ENCODE measurements at regions not wholly inside any gene's neighbourhood (a gene's known extent, or its start where the extent isn't known, plus 50 kb on each side); places are given as distances from the start of the nearest gene placed in this dataset.

DNA sequence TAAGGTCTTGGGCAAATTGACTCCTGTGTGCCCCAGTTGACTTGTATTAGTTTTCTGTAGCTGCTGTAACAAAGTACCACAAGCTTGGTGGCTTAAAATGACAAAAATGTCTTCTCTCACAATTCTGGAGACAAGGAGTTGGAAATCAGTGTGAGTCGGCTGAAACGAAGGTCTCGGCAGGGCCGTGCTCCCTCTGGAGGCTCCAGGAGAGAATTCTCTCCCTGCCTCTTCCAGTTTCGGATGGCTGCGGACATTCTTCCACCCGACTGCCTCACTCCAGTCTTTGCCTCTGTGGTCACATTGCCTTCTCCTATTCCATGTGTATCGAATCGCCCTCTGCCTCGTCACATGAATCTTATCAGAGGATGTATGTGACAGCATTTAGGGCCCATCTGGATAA lies 66.0 kb upstream of the PHOX2B start:
- TF ChIP-seq, protein P1, sequence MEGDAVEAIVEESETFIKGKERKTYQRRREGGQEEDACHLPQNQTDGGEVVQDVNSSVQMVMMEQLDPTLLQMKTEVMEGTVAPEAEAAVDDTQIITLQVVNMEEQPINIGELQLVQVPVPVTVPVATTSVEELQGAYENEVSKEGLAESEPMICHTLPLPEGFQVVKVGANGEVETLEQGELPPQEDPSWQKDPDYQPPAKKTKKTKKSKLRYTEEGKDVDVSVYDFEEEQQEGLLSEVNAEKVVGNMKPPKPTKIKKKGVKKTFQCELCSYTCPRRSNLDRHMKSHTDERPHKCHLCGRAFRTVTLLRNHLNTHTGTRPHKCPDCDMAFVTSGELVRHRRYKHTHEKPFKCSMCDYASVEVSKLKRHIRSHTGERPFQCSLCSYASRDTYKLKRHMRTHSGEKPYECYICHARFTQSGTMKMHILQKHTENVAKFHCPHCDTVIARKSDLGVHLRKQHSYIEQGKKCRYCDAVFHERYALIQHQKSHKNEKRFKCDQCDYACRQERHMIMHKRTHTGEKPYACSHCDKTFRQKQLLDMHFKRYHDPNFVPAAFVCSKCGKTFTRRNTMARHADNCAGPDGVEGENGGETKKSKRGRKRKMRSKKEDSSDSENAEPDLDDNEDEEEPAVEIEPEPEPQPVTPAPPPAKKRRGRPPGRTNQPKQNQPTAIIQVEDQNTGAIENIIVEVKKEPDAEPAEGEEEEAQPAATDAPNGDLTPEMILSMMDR (IDR thresholded peaks at IDR 0.05) = no peak
- no peak for TF ChIP-seq POLR2A (IDR thresholded peaks at IDR 0.05)

Data from esophagus squamous epithelium (tissue), 4 donors.